ENCODE measurements at regions not wholly inside any gene's neighbourhood (a gene's known extent, or its start where the extent isn't known, plus 50 kb on each side); places are given as distances from the start of the nearest gene placed in this dataset.

GRCh38 chr16:86446279-86446678 lies 64.0 kb upstream of the FOXF1 start:
- ChIA-PET CTCF (no interaction called here), POLR2A (no interaction called here)
- Histone ChIP-seq H3K4me3 (ENCODE audit: low read depth, low read length) (no peak overlapping the region), H3K36me3 (ENCODE audit: control insufficient read depth, insufficient read depth, low read length) (no peaks in the 10 kb centered on the region), H3K4me1 (no peaks in the 10 kb centered on the region; the same call in 1 of the 2 replicates), H3K9me3 (no peaks in the 10 kb centered on the region), H3K27me3 (replicated peaks; ENCODE audit: control insufficient read depth, insufficient read depth, low read length) (no peaks in the 10 kb centered on the region; the same call in 1 of the 2 replicates)
- no peaks in the 10 kb centered on the region for H3K9me3 Mint-ChIP-seq (ENCODE audit: unreplicated experiment)
- no peaks in the 10 kb centered on the region for H3K4me1 Mint-ChIP-seq (ENCODE audit: low read depth, unreplicated experiment)
- no peak overlapping the region for H3K27ac Mint-ChIP-seq (ENCODE audit: unreplicated experiment)
- no peak for DNase-seq
- H3K36me3 Mint-ChIP-seq (ENCODE audit: insufficient read depth, unreplicated experiment) = no peaks in the 10 kb centered on the region
- H3K27me3 Mint-ChIP-seq (ENCODE audit: insufficient read depth, unreplicated experiment) = peaks cover 9% of the 10 kb centered on the region
- no TSS peak for BruUV-seq (replicated peaks)
- no peak overlapping the region for H3K4me3 Mint-ChIP-seq (ENCODE audit: unreplicated experiment)
- intact Hi-C loops (cut with micrococcal nuclease; ENCODE audit: unreplicated experiment) = no loop called here
- no peak for TF ChIP-seq CTCF (IDR thresholded peaks at IDR 0.05; ENCODE audit: insufficient read depth in 1 of 2, low read depth in 1 of 2, low read length in 1 of 2, severe bottlenecking in 1 of 2, unreplicated experiment in 1 of 2)

GRCh38 chr16:86447228-86447627 lies 63.1 kb upstream of the FOXF1 start:
- CTCF ChIA-PET = no interaction called here
- no peaks in the 10 kb centered on the region for H3K4me1 Mint-ChIP-seq (ENCODE audit: low read depth, unreplicated experiment)

GRCh38 chr16:86448306-86448890 lies 61.9 kb upstream of the FOXF1 start:
- CTCF ChIA-PET = no interaction called here
- H3K27ac Mint-ChIP-seq (ENCODE audit: unreplicated experiment) = no peak overlapping the region
- Histone ChIP-seq H3K36me3 (ENCODE audit: control insufficient read depth, insufficient read depth, low read length) (no peaks in the 10 kb centered on the region), H3K4me1 (no peaks in the 10 kb centered on the region; the same call in 1 of the 2 replicates), H3K27me3 (replicated peaks; ENCODE audit: control insufficient read depth, insufficient read depth, low read length) (no peaks in the 10 kb centered on the region; the same call in 1 of the 2 replicates), H3K4me3 (ENCODE audit: low read depth, low read length) (no peak overlapping the region), H3K9me3 (no peaks in the 10 kb centered on the region)
- H3K36me3 Mint-ChIP-seq (ENCODE audit: insufficient read depth, unreplicated experiment) = no peaks in the 10 kb centered on the region
- DNase-seq = no peak
- H3K4me3 Mint-ChIP-seq (ENCODE audit: unreplicated experiment) = no peak overlapping the region
- H3K9me3 Mint-ChIP-seq (ENCODE audit: unreplicated experiment) = peaks cover under 1% of the 10 kb centered on the region
- BruUV-seq (replicated peaks) = no TSS peak
- POLR2A ChIA-PET = no interaction called here
- intact Hi-C loops (cut with micrococcal nuclease; ENCODE audit: unreplicated experiment) = no loop called here
- peaks cover 8% of the 10 kb centered on the region for H3K27me3 Mint-ChIP-seq (ENCODE audit: insufficient read depth, unreplicated experiment)
- H3K4me1 Mint-ChIP-seq (ENCODE audit: low read depth, unreplicated experiment) = no peaks in the 10 kb centered on the region
- no peak for TF ChIP-seq CTCF (IDR thresholded peaks at IDR 0.05; ENCODE audit: insufficient read depth in 1 of 2, low read depth in 1 of 2, low read length in 1 of 2, severe bottlenecking in 1 of 2, unreplicated experiment in 1 of 2)

More at GRCh38 chr16:86447228-86447627, 63.1 kb upstream of the FOXF1 start:
- no peak overlapping the region for H3K4me3 Mint-ChIP-seq (ENCODE audit: unreplicated experiment)
- peaks cover 9% of the 10 kb centered on the region for H3K27me3 Mint-ChIP-seq (ENCODE audit: insufficient read depth, unreplicated experiment)
- no TSS peak for BruUV-seq (replicated peaks)
- H3K9me3 ChIP-seq = no peaks in the 10 kb centered on the region
- H3K27me3 ChIP-seq (replicated peaks; ENCODE audit: control insufficient read depth, insufficient read depth, low read length) = no peaks in the 10 kb centered on the region; the same call in 1 of the 2 replicates
- POLR2A ChIA-PET = no interaction called here
- H3K27ac Mint-ChIP-seq (ENCODE audit: unreplicated experiment) = no peak overlapping the region
- no peak for TF ChIP-seq CTCF (IDR thresholded peaks at IDR 0.05; ENCODE audit: insufficient read depth in 1 of 2, low read depth in 1 of 2, low read length in 1 of 2, severe bottlenecking in 1 of 2, unreplicated experiment in 1 of 2)
- no peaks in the 10 kb centered on the region for H3K36me3 ChIP-seq (ENCODE audit: control insufficient read depth, insufficient read depth, low read length)
- no peak overlapping the region for H3K4me3 ChIP-seq (ENCODE audit: low read depth, low read length)
- H3K9me3 Mint-ChIP-seq (ENCODE audit: unreplicated experiment) = no peaks in the 10 kb centered on the region
- no peaks in the 10 kb centered on the region for H3K36me3 Mint-ChIP-seq (ENCODE audit: insufficient read depth, unreplicated experiment)
- no peak for DNase-seq
- H3K4me1 ChIP-seq = no peaks in the 10 kb centered on the region; the same call in 1 of the 2 replicates
- intact Hi-C loops (cut with micrococcal nuclease; ENCODE audit: unreplicated experiment) = no loop called here
